ENCODE measurements at regions not wholly inside any gene's neighbourhood (a gene's known extent, or its start where the extent isn't known, plus 50 kb on each side); places are given as distances from the start of the nearest gene placed in this dataset.

DNA sequence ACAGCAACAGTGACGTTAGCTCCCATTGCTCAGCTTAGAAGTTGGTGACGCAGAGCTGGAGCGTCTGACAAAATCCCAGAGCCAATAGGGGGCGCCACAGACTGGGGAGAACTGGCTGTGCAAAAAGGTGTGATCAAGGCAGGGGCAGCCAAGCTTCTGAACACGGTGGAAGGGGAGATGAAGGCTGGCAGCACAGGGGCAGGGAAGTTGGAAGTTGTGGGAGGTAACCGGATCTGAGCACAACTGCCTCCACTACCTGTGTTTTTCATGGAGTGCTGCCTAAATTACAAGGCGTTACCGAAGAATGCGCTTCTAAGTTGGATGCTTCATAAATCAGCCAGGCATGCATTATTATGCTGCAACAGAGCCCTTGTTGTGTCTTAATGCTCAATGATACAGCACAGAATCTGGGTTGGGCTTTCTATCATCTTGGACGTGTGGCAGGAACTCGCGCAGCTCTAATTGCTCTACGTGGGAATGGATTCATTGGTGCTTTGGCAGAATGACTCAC, 370.0 kb downstream of the SLC4A3 start:
- peak; percentile 72 for DNase-seq (ENCODE audit: low spot score)

DNA sequence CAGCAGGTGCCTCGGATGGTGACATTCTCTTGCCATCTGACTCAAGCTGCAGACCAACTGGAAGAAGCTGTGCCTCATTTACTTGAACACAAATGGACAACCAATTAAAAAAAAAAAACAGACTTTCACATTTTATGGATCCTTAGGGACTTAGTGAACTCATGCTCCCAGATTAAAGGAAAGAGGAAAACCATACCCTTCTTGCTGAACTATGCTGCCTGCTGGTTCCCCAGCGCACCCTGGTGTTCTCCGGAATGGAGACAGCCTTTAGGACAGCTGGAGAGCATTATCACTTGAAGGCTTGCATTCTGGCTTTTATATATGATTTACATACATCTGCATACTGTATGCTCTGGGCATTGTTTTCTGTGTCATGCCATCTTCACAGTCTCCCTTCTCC, 370.7 kb downstream of the SLC4A3 start:
- no peak for DNase-seq (ENCODE audit: low spot score)

DNA sequence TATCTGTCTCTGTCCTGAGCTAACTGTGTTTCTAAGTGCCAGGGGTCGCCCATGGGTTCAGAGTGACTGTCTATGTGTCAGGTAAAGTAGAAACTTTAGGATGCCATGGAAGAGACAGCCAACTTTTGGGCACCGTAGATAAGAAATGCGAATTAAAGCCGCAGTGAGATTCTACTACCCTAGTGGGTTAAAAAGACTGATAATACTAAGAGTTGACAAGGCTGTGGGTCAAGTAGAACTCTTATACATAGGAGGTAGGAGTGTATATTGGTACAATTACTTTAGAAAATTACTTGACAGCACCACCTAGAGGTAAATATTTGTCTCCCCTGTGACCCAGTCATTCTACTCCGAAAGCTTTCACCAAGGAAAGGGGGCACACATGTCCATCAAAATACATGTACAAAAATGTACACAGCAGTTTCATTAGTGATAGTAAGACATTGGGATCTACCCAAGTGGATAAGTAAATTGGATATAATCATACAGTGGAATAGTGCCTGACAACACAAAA, 371.3 kb downstream of the SLC4A3 start:
- no peak for DNase-seq (ENCODE audit: low spot score)

DNA sequence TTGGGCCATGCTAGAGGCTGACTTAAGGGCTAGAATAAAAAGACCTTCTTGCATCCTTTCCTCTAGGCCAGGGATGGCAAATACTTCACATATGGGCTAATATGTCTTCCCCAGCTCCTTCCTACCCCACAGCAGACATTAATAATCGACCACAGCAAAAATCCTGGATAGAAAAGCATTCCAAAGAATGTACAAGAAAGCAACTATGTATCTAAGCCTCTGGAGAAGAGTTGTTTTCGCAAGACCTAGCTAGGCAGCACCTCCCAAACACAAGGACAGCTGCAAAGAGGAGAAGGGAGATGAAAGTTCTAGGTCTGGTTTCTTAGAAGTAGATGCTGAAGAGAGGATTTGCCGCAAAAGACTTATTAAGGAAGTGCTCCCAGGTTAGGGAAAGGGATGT, 372.6 kb downstream of the SLC4A3 start:
- no peak for DNase-seq (ENCODE audit: low spot score)

DNA sequence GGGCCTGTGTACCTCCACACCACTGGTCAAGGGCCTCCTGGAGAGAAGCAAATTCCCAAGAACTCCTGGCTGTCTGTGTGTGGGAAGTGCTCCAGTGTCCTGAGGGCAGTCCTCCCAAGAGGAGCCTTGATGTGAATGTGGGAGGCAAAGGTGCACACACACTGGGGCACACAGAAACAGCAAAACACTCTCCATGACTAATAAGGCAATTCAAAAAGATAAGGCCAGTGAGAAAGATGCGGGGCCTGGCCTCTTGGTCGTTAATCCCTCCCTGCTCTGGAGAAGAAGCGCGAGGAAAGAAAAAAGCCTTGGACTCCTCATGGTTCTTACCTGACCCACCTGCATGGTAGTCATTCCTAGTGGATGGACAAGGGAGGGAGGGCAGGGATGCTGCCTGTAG, 373.2 kb downstream of the SLC4A3 start:
- no peak for DNase-seq (ENCODE audit: low spot score)

DNA sequence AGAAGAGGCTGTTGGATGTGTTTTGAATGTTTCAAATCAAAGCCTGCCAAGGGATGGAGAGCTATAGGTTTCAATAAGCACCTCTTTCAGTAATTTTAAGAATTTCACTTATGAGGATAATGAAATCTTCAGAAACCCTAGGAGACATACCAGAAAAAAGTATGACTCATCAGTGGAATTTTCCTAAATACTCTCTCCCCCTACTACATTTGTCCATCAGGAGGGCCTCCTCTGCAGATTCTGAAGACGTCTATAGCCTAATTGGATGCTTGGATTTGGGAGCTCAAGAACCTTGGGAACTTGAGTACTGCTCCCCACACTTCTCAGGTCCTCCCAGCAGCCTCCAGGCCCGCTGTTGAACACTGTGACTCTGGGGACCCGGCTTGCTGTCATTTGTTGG, 374.3 kb downstream of the SLC4A3 start:
- DNase-seq (ENCODE audit: low spot score) = peak; percentile 53

DNA sequence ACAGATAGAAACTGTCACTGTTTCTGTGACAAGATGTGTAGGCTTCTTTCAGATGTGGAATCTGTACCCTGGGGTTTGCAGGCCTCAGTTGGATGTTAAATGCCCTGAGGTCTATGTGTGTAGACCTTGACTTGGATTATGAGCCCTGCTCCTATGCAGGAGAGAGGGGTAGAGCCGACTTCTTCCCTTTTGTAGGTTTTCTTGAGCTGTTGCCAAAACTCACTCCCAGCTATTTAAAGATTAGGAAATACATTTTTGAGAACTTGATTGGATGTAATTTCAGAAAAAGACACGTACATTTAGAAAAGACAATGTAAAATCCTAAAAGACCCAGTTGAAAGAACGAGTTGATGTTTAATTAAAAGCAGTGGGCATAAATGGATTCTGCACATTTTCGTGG, 374.8 kb downstream of the SLC4A3 start:
- DNase-seq (ENCODE audit: low spot score) = no peak

DNA sequence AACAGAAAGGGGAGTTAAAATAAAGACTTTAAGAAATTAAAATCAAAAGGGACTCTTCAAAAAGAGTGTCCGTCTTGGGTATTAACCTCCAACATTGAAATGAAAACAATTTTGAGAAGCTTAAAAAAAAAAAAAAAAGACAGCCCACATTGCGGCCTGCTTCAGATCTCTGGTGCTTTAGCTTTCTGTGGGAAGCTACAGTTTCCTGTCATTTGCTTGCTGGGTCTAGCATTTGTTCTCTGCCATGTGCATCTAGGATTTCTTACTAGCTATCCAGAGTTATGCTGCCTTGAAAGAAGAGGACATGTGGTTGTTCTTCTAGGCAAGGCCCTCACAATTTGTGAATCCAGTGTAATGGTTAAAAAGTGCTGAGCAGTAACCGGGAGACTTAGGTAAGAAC, 375.3 kb downstream of the SLC4A3 start:
- no peak for DNase-seq (ENCODE audit: low spot score)

DNA sequence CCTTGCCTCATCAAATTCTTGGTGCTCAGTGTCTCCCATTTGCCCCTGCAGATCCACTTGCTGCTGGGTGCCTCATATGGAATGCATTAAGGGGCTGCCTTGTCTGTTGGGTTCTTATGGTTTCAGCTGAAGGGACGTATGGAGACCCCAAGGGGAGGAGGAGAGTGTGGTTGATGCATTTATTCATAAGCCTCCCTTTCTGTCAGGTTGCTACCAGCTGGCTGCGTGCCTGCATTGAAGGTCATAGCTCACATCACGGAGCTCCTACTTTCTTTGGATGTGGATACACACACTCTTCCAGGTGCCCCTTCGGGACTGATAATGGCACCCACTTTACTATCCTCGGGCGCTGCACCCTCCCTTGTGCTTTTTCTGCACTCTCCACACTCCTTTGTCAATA, 377.9 kb downstream of the SLC4A3 start:
- DNase-seq (ENCODE audit: low spot score) = no peak

DNA sequence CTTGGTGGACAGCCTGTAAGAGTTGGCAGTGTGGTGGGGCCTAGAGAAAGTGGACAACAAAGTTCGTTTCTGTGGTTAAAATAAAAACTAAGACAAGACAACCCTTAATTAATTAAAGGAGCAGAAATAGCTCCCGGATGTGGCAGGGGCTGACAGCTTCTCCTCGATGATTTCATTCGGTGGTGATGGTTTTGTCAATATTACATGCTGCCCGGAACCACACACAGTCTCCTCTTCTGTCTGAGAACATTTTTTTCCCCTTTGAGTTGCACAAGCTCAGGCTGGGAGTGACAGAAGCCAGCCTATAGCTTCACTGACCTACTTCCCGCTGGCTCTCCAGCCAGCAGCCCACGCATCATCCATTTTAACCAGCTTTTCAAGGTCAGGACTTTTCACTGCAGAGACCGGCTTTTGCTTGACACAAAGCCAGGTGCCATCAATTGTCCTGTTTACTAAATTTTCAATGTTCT, 378.8 kb downstream of the SLC4A3 start:
- DNase-seq (ENCODE audit: low spot score) = peak; percentile 41

DNA sequence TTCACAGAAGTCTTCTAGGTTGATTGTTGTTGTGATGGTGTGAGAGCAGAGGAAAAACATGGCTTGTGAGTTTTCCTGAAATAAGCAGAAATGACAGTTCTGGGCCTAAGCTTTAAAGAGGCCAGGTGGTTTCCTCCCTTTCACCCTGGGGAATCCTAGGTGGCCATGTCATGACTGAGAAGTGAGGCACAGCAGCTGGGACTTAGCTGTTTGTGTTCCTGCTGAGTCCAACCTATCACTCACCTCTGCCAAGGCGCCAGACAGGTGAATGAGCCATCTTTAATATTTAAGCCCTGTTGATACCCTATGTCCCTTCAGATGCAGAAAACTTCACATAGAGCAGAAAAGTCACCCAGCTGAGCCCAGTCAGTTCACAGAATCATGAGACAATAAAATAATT, 384.4 kb downstream of the SLC4A3 start:
- DNase-seq (ENCODE audit: low spot score) = no peak

DNA sequence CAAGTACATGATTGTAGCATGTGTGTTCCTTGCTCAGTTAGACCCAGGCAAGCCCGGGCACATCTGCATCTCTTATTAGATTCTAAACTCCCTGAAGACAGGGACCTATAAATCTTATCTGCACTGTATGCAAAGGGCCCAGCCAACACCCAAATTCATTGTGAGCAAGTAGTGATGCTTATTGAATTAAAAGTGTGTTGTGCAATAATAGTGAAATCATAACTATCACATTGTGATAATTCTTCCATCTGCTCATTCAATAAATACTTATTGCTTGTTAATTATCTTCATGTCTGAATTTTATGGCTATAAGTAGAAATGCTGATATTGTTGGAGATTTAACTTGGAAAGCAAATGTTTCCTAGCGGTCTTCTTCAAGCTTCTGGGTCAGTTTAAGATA, 387.5 kb downstream of the SLC4A3 start:
- no peak for DNase-seq (ENCODE audit: low spot score)

DNA sequence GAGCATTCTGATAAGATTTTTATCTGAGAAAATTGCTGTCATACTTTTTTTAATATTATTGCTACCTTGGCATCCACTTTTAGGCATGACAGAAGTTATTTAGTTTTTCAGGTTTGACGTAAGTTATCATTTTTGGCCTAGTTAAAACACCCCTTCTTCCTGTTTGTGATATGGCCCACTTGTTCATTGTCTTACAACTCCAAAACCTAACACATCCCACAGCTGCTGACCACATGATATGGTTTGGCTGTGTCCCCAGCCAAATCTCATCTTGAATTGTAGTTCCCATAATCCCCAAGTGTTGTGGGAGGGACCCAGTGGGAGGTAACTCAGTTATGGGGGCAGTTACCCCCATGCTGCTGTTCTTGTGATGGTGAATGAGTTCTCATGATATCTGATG, 388.1 kb downstream of the SLC4A3 start:
- DNase-seq (ENCODE audit: low spot score) = no peak

DNA sequence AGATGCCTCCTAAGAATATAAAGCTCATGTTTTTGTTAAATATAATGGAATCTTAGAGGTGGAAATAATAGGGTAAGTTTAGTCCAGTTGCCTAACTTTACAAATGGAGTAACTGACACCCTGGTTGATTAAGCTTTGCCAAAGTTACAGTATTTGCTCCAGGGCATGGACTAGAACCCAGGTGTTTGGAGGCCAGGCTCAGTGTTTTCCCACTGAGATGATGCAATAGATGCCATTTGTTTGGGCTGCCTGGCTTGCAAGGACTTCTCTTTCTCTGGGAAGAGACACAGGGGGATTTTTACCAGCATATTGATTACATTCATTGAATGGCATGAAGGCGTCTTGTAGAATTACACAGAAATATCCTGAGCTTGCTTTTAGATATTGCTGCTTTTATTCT, 397.8 kb downstream of the SLC4A3 start:
- DNase-seq (ENCODE audit: low spot score) = no peak

DNA sequence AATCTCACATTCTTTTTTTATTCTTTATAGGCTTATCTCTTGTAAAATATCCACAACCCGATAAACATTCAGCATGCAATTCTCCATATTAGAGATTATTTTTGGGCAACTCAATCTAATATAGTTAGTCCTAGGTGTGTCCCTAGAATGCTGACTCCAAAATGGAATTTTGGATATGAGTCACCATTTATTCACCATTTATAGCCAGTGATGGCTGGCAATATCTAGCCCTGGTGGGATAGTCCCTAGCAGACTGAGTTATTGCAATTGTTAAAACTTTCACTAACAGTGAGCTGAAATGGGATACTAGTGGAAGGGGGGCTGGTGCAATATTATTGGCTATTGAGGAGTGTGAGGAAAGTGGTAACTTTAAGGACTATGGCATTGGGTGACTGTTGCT, 401.6 kb downstream of the SLC4A3 start:
- peak; percentile 11 for DNase-seq (ENCODE audit: low spot score)

DNA sequence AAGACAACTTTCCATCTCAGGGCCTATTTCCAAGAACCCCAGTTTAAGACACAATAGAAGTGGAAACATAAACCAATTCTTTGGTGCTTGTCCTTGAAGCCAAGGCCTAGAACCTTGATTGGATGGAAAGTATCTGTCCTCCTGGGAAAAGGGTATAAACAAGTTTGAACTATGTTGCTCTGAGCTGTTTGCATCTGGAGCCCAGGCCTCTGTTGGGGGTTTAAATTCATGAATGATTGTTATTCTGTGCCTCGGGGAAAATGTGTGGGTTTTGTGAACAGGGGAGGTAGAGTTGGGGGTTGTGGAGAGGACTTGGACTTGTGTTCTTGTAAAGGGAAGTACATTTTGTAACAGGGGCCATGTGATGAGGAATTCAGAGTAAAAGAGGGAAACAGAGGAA, 406.1 kb downstream of the SLC4A3 start:
- DNase-seq (ENCODE audit: low spot score) = no peak

DNA sequence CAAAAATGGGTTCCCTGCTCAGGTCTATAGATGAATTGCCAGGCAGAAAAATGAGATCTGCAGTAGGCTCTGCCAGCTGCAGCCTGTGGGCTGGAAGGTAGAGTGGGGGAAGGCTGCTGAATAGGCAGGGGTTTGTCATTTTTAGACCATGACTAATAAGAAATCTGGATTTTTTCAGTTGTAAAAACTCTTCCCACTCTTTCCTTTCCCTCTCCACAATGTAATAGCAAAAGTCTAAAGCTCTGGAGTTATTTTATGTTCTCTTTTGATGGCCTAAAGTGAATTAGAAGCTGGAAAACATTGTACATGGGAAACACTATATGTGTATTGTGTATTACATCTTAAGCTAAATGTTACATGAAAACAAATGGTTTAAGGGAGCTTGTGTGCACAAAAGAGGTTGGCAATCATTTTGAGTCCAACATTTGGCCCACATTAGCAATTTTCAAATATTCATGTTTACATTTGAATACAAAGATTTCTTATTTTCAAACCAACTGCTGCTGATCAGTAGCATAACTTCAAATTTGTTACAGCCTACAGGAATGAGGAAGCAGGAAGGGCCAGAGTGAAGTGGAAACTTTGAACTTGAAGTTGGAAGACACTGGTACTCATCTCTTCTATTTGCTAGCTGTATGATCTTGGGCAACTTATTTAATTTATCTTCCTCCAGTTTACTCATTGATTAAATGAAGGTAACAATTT, 407.1 kb downstream of the SLC4A3 start:
- DNase-seq (ENCODE audit: low spot score) = peak; percentile 72

DNA sequence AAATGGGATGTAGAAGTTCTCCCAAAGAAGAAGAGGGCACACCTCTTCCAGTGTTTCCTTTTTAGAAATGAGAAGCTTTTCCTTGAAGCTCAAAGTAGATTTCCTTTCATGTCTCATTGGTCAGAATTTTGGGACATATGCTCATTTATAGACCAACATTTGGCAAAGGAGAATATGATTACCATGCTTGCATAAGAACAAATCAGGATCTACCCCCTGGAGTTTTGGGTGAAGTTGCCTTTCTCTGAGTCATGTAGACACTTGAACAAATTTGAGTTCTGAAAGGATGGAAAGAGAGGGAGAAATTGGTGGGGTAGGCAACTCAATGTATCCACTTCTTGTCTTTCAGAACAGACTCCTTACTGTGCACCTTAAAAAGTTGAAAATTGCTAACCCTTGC, 409.0 kb downstream of the SLC4A3 start:
- no peak for DNase-seq (ENCODE audit: low spot score)

DNA sequence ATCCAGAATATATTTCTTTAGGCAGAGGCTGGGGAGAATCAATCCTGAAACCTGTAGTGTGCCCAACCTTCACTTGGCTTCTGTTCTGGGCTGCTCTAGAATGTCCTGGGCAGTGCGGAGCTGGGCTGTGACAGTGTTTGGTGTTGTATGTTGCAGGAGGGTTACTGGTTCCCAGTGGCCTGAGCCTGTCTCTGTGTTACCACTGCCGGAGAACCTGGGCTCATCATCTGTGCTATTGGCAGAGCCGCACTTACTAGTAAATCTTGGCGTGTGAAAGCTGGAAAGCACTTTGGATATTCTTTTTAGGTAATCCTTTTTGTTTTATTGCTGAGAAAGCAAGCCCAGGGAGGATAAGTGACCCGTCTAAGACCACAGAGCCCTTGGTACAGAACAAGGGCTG, 412.9 kb downstream of the SLC4A3 start:
- no peak for DNase-seq (ENCODE audit: low spot score)

DNA sequence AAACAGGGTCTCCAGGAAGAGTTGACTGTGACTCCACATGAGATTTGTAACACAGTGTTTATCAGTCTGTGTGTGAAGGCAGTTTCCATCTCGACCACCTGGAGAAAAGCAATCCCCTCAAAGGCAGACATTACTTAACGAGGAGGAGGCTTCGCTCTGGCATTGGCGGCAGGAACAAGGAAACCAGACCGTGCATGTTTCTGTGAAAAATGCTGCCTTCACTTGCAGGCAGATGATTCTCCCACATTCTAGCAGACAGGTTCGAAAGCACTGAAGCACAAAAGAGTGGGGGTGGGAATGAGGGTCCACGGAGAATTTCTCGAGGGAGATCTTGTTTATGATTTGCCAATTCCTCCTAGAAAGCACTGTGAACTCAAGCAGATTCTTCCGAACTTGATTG, 414.0 kb downstream of the SLC4A3 start:
- no peak for DNase-seq (ENCODE audit: low spot score)

DNA sequence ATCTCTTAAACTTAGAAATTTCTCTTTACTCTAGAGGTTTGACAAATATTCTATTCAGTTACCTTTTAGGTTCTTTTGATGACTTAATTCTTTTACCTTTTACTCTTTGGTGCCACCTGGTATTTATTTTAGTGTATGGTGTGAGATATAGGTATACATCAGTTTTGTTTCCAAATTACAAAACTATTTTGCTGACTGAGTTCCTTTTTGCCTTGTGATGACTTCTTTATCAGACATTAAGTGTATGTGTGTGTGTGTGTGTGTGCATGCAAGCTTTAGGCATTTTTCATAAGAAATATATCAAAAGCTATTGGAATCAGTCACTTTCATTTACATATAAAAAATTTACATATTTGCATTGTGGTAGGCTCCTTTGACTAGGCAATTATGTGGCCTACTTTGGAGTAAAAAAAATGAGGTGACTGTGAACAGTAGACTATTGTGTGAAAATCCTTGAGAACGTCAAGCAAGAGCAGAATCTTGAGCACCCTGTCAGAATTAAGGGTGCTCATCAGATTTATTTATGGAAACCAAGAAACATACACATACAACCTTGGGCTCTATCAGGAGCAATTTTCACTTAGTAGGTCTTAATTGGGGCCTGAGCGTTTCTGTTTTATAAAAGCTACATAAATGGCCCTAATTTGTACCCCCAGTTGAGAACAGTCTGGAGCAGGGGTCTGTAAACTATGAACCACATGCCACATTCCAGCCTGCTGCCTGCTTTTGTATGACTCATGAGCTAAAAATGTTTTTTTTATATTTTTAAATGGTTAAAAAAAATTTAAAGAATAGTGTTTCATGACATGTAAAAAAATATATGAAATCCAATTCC, 415.9 kb downstream of the SLC4A3 start:
- peak; percentile 41 for DNase-seq (ENCODE audit: low spot score)

DNA sequence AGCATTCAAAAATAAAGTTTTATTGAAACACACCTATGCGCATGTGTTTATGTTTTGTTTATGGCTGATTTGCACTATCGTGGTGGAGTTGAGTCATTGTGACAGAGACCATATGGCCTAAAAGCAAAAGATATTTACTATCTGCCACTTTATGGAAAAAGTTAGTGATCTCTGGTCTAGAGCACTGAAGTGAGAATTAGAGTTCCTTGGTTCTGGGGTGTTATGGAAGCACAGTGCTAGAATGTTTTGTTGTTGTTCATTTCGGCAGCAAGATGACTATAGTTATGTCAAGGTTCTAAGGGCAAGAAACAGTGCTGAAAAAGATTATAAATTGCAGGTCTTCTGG, 416.5 kb downstream of the SLC4A3 start:
- DNase-seq (ENCODE audit: low spot score) = no peak

DNA sequence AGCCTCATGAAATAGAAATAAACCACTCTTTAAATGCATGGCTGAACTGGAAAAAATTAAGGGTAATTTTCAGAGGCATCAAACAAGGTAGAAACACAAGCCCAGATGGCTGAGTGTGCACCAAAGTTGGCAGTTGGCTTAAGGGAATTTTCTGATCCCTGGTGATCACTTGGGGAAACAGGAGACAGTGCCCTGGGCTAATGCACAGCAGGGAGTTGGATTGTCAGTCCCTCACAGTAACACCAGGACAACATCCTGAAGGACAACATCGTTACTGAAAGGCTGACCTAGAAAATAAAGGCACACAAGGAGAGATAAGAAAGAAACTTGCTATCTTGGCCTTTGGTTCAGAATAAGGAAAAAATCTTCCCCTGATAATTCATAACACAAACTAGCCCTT, 417.0 kb downstream of the SLC4A3 start:
- no peak for DNase-seq (ENCODE audit: low spot score)
